H1 (cell line): ENCODE measurements at regions not wholly inside any gene's neighbourhood (a gene's known extent, or its start where the extent isn't known, plus 50 kb on each side); places are given as distances from the start of the nearest gene placed in this dataset.

Source experiments
- CBX5 ChIP-seq: fragments of 300-800, 300-1000 bp; sonication (generic); IDR thresholded peaks from 2 replicates; pipeline ENCODE4 v1.7.1; 2016; ENCODE audit warnings: antibody characterized with exemption, low read length, low read depth
- FOSL1 ChIP-seq: IDR thresholded peaks from 2 replicates; pipeline ENCODE4 v1.6.1; 2011; ENCODE audit warnings: mild to moderate bottlenecking, low read depth, low read length, moderate library complexity; ENCODE audit not compliant: insufficient read depth
- HDAC6 ChIP-seq: IDR thresholded peaks from one replicate; pipeline ENCODE4 v1.7.1; 2012; ENCODE audit warnings: low read depth, mild to moderate bottlenecking, inconsistent platforms, low read length, moderate library complexity
- POLR2A ChIP-seq, 2 experiments: IDR thresholded peaks; 1 replicate in 1 of 2; 2 replicates in 1 of 2; pipeline ENCODE4 v1.6.1; 2011; ENCODE audit warnings: low read depth in 2 of 2, low read length in 2 of 2, mild to moderate bottlenecking in 2 of 2; ENCODE audit errors: control extremely low read depth in 1 of 2
- SP2 ChIP-seq: IDR thresholded peaks from 2 replicates; pipeline ENCODE4 v1.6.1; 2012; ENCODE audit warnings: mild to moderate bottlenecking, low read length, inconsistent platforms
- TAF1 ChIP-seq: IDR thresholded peaks from 2 replicates; pipeline ENCODE4 v1.6.1; 2011; ENCODE audit warnings: mild to moderate bottlenecking, low read depth, low read length
- YY1 ChIP-seq: IDR thresholded peaks from 2 replicates; pipeline ENCODE4 v1.6.1; 2011; ENCODE audit warnings: low read depth, mild to moderate bottlenecking, low read length

- TF ChIP-seq POLR2A (IDR thresholded peaks at IDR 0.05; ENCODE audit: control extremely low read depth in 1 of 2, low read depth in 2 of 2, low read length in 2 of 2): no peak
- no peak for TF ChIP-seq FOSL1
- TF ChIP-seq HDAC6: no peak
- TF ChIP-seq TAF1: no peak
- TF ChIP-seq SP2: no peak
- TF ChIP-seq CBX5: no peak
- no peak for TF ChIP-seq YY1
- TF ChIP-seq, all 59 proteins: peak for 0
Observed at GRCh38 chr6:74755778-74756177, 450.1 kb downstream of the COL12A1 start (continued).
